Erythroblast (primary cell): ENCODE measurements at regions not wholly inside any gene's neighbourhood (a gene's known extent, or its start where the extent isn't known, plus 50 kb on each side); places are given as distances from the start of the nearest gene placed in this dataset.

Source experiments
- GATA1 ChIP-seq: IDR thresholded peaks from 2 replicates; pipeline ENCODE4 v1.6.1; 2011; ENCODE audit warnings: low read depth, mild to moderate bottlenecking, control low read depth, low read length, moderate library complexity
- POLR2A ChIP-seq: IDR thresholded peaks from 2 replicates; pipeline ENCODE4 v1.6.1; 2011; ENCODE audit warnings: mild to moderate bottlenecking, low read length

- TF ChIP-seq POLR2A (no peak), GATA1 (no peak)
Measured at GRCh38 chr4:162523171-162523570, 359.4 kb upstream of the FSTL5 start.
